ENCODE measurements at regions not wholly inside any gene's neighbourhood (a gene's known extent, or its start where the extent isn't known, plus 50 kb on each side); places are given as distances from the start of the nearest gene placed in this dataset.

DNA sequence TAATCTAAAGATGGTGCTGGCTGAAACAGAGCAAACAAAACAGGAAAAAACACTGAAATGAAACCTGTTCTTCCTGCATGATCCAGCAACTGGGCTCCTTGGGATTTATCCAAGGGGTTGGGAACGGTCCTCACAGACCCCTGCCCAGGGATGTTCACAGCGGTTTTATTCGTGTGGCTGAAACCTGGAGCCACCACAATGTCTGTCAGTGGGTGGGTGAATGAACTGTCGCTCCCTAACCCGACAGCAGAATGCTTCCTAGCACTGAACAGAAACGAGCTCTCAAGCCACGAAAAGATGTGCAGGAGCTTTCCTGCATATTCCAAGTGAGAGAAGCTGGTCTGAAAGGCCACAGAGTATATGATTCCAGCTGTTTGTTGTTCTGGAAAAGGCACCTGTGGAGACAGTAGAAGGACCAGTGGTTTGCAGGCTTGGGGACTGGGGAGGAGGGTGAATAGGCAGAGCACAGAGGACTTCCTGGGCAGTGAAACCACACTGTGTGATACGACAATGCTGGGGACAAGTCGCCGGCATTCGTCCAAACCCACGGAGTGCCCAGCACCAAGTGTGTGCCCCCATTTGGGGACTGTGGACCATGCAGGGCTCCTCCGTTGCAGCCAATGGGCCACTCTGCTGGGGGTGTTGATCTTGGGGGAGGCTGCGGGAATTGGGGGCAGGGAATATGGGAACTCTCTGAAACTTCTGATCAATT, 73.9 kb downstream of the TEX29 start:
- Histone ChIP-seq H3K4me1 (ENCODE audit: insufficient read depth, low read length, poor library complexity, severe bottlenecking) (no peaks in the 10 kb centered on the region), H3K27ac (ENCODE audit: low read depth, low read length, poor library complexity, severe bottlenecking) (no peak overlapping the region), H3K4me3 (ENCODE audit: low read depth, low read length, poor library complexity, severe bottlenecking) (no peak overlapping the region), H3K9me3 (ENCODE audit: low read depth, low read length, poor library complexity, severe bottlenecking) (no peaks in the 10 kb centered on the region), H3K36me3 (ENCODE audit: insufficient read depth, low read length, poor library complexity, severe bottlenecking) (no peaks in the 10 kb centered on the region), H3K27me3 (replicated peaks; ENCODE audit: insufficient read depth, low read depth, low read length, poor library complexity) (no peaks in the 10 kb centered on the region)
- CTCF ChIA-PET = no interaction called here
- DNase-seq (ENCODE audit: low spot score) = no peak
- no peak for TF ChIP-seq EZH2 (IDR thresholded peaks at IDR 0.05; ENCODE audit: borderline replicate concordance, low read depth, low read length, poor library complexity, severe bottlenecking)
- TF ChIP-seq, protein P1, sequence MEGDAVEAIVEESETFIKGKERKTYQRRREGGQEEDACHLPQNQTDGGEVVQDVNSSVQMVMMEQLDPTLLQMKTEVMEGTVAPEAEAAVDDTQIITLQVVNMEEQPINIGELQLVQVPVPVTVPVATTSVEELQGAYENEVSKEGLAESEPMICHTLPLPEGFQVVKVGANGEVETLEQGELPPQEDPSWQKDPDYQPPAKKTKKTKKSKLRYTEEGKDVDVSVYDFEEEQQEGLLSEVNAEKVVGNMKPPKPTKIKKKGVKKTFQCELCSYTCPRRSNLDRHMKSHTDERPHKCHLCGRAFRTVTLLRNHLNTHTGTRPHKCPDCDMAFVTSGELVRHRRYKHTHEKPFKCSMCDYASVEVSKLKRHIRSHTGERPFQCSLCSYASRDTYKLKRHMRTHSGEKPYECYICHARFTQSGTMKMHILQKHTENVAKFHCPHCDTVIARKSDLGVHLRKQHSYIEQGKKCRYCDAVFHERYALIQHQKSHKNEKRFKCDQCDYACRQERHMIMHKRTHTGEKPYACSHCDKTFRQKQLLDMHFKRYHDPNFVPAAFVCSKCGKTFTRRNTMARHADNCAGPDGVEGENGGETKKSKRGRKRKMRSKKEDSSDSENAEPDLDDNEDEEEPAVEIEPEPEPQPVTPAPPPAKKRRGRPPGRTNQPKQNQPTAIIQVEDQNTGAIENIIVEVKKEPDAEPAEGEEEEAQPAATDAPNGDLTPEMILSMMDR (conservative IDR thresholded peaks at IDR 0.05; ENCODE audit: low read depth, low read length) = no peak
- intact Hi-C loops (cut with micrococcal nuclease; ENCODE audit: unreplicated experiment) = no loop called here
- BruUV-seq (replicated peaks) = no TSS peak
- POLR2A ChIA-PET (ENCODE audit: low non-redundant PET) = no interaction called here

DNA sequence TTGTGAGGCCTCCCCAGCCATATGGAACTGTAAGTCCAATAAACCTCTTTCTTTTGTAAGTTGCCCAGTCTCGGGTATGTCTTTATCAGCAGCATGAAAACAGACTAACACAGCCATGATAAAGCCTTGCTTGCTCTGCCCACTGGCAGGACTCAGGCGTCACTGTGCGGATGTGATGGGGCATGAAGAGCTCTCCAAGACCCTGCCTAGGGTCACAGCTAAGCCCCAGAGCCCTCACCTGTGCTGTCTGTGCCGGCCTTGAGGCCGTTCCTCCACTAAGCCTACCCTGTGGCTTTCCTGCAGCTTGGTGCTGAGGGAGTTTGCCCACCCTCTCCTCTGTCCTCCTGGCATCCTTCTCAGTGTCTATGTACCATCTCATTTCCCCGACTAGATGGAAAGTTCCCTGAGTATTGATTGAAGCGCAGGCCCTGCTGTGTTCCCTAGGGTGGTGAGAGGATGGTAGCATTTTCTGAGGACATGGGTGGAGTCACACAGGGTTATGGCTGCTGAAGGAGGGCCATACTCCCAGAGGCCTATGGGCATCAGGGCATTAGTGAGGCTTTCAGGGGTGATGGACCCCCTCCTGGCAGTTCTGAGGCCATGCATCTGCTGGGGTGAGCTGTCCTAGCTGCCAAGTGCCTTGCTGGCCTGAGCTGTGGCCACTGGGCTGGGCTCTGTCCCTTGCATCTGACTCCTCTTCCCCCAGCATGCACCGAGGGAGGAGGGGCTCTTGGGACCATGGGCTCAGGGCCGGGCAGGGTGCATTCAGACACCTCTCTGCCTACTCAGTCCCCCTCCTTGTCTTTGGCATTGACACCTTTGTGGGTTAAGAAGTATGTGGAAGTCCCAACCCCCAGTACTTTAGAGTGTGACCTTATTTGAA, 75.3 kb downstream of the TEX29 start:
- Histone ChIP-seq H3K27ac (ENCODE audit: low read depth, low read length, poor library complexity, severe bottlenecking) (no peak overlapping the region), H3K4me3 (ENCODE audit: low read depth, low read length, poor library complexity, severe bottlenecking) (no peak overlapping the region), H3K9me3 (ENCODE audit: low read depth, low read length, poor library complexity, severe bottlenecking) (no peaks in the 10 kb centered on the region), H3K27me3 (replicated peaks; ENCODE audit: insufficient read depth, low read depth, low read length, poor library complexity) (peaks cover 4% of the 10 kb centered on the region), H3K36me3 (ENCODE audit: insufficient read depth, low read length, poor library complexity, severe bottlenecking) (no peaks in the 10 kb centered on the region), H3K4me1 (ENCODE audit: insufficient read depth, low read length, poor library complexity, severe bottlenecking) (no peaks in the 10 kb centered on the region)
- no peak for DNase-seq (ENCODE audit: low spot score)
- no TSS peak for BruUV-seq (replicated peaks)
- TF ChIP-seq EZH2 (IDR thresholded peaks at IDR 0.05; ENCODE audit: borderline replicate concordance, low read depth, low read length, poor library complexity, severe bottlenecking) = no peak
- TF ChIP-seq, protein P1 (conservative IDR thresholded peaks at IDR 0.05; ENCODE audit: low read depth, low read length) = no peak
- intact Hi-C loops (cut with micrococcal nuclease; ENCODE audit: unreplicated experiment) = no loop called here
- ChIA-PET CTCF (no interaction called here), POLR2A (ENCODE audit: low non-redundant PET) (no interaction called here)

- no peak for TF ChIP-seq EZH2 (IDR thresholded peaks at IDR 0.05; ENCODE audit: borderline replicate concordance, low read depth, low read length, poor library complexity, severe bottlenecking)
- TF ChIP-seq, protein P1 (conservative IDR thresholded peaks at IDR 0.05; ENCODE audit: low read depth, low read length) = no peak
- ChIA-PET CTCF (no interaction called here), POLR2A (ENCODE audit: low non-redundant PET) (no interaction called here)
- no peak overlapping the region for H3K27ac ChIP-seq (ENCODE audit: low read depth, low read length, poor library complexity, severe bottlenecking)
- no peaks in the 10 kb centered on the region for H3K36me3 ChIP-seq (ENCODE audit: insufficient read depth, low read length, poor library complexity, severe bottlenecking)
- no peaks in the 10 kb centered on the region for H3K4me1 ChIP-seq (ENCODE audit: insufficient read depth, low read length, poor library complexity, severe bottlenecking)
- H3K9me3 ChIP-seq (ENCODE audit: low read depth, low read length, poor library complexity, severe bottlenecking) = no peaks in the 10 kb centered on the region
- no peak overlapping the region for H3K4me3 ChIP-seq (ENCODE audit: low read depth, low read length, poor library complexity, severe bottlenecking)
- BruUV-seq (replicated peaks) = no TSS peak
- no peak for DNase-seq (ENCODE audit: low spot score)
- peaks cover 5% of the 10 kb centered on the region for H3K27me3 ChIP-seq (replicated peaks; ENCODE audit: insufficient read depth, low read depth, low read length, poor library complexity)
- intact Hi-C loops (cut with micrococcal nuclease; ENCODE audit: unreplicated experiment) = no loop called here
Measured at GRCh38 chr13:111396457-111396856, 76.0 kb downstream of the TEX29 start.
